ENCODE measurements at regions not wholly inside any gene's neighbourhood (a gene's known extent, or its start where the extent isn't known, plus 50 kb on each side); places are given as distances from the start of the nearest gene placed in this dataset.

- no peak overlapping the region for H3K4me3 ChIP-seq (ENCODE audit: low read depth, low read length)
- no peaks in the 10 kb centered on the region for H3K27me3 ChIP-seq (ENCODE audit: control insufficient read depth, insufficient read depth, low read length)
- H3K36me3 ChIP-seq (ENCODE audit: control insufficient read depth, insufficient read depth, low read length) = no peaks in the 10 kb centered on the region
- TF ChIP-seq CTCF (IDR thresholded peaks at IDR 0.05; ENCODE audit: insufficient read depth, low read length, poor library complexity, severe bottlenecking) = no peak
- no peak for DNase-seq (ENCODE audit: low read depth)
These were observed 406.1 kb upstream of the PDE3A start for GRCh38 chr12:19962192-19962591.

- H3K4me3 ChIP-seq (ENCODE audit: low read depth, low read length) = no peak overlapping the region
- no peaks in the 10 kb centered on the region for H3K36me3 ChIP-seq (ENCODE audit: control insufficient read depth, insufficient read depth, low read length)
- TF ChIP-seq CTCF (IDR thresholded peaks at IDR 0.05; ENCODE audit: insufficient read depth, low read length, poor library complexity, severe bottlenecking) = no peak
- DNase-seq (ENCODE audit: low read depth) = no peak
- no peaks in the 10 kb centered on the region for H3K27me3 ChIP-seq (ENCODE audit: control insufficient read depth, insufficient read depth, low read length)
These were observed 404.4 kb upstream of the PDE3A start for GRCh38 chr12:19963972-19964371.

- no peak overlapping the region for H3K4me3 ChIP-seq (ENCODE audit: low read depth, low read length)
- no peaks in the 10 kb centered on the region for H3K36me3 ChIP-seq (ENCODE audit: control insufficient read depth, insufficient read depth, low read length)
- TF ChIP-seq CTCF (IDR thresholded peaks at IDR 0.05; ENCODE audit: insufficient read depth, low read length, poor library complexity, severe bottlenecking) = no peak
- no peaks in the 10 kb centered on the region for H3K27me3 ChIP-seq (ENCODE audit: control insufficient read depth, insufficient read depth, low read length)
- DNase-seq (ENCODE audit: low read depth) = no peak
These were observed 403.8 kb upstream of the PDE3A start for GRCh38 chr12:19964549-19964948.

DNA sequence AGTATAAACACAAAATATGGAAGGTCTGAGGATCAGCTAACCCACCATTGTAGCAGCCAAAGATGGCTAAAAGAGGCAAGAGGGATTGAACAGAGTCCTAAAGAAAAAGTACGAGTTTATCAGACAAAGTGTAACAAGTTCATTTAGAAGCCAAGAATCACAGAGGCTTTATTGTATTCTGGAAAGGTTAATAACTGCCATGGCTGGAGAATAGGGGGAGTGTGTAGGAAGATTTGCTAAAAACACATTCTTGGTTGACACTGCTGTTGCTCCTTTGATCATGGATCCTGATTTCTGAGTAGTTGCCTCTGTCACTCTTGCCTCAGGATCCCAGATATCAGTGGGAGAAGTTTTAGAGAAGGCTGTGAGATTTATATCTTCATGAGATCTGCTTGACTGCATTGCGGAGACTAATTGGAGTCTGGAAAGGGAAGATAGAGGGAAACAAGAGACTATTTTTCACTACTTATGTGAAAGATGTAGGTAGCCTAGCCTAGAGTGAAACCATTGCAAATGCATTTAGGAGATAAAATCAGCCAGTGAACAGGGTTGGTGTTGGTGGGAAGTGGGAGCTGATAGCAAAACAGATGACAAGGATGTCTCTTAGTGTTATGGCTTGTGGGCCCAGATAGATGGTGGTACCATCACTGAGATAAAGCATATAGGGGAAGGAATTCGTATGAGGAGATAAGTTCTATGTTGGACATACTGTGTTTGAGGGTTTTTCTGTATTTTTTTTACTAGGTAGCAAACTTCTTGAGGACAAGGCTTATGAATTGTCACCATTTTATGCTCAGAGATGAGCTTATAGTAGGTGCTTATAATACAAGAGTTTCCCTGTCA, 402.9 kb upstream of the PDE3A start:
- TF ChIP-seq CTCF (IDR thresholded peaks at IDR 0.05; ENCODE audit: insufficient read depth, low read length, poor library complexity, severe bottlenecking) = no peak
- DNase-seq (ENCODE audit: low read depth) = no peak
- H3K27me3 ChIP-seq (ENCODE audit: control insufficient read depth, insufficient read depth, low read length) = no peaks in the 10 kb centered on the region
- no peaks in the 10 kb centered on the region for H3K36me3 ChIP-seq (ENCODE audit: control insufficient read depth, insufficient read depth, low read length)
- H3K4me3 ChIP-seq (ENCODE audit: low read depth, low read length) = no peak overlapping the region

GRCh38 chr12:19967001-19967400, 401.3 kb upstream of the PDE3A start:
- TF ChIP-seq CTCF (IDR thresholded peaks at IDR 0.05; ENCODE audit: insufficient read depth, low read length, poor library complexity, severe bottlenecking) = no peak
- H3K4me3 ChIP-seq (ENCODE audit: low read depth, low read length) = no peak overlapping the region
- H3K27me3 ChIP-seq (ENCODE audit: control insufficient read depth, insufficient read depth, low read length) = no peaks in the 10 kb centered on the region
- DNase-seq (ENCODE audit: low read depth) = no peak
- no peaks in the 10 kb centered on the region for H3K36me3 ChIP-seq (ENCODE audit: control insufficient read depth, insufficient read depth, low read length)

GRCh38 chr12:19967431-19967830, 400.9 kb upstream of the PDE3A start:
- no peak overlapping the region for H3K4me3 ChIP-seq (ENCODE audit: low read depth, low read length)
- no peak for TF ChIP-seq CTCF (IDR thresholded peaks at IDR 0.05; ENCODE audit: insufficient read depth, low read length, poor library complexity, severe bottlenecking)
- DNase-seq (ENCODE audit: low read depth) = peak; percentile 87
- no peaks in the 10 kb centered on the region for H3K27me3 ChIP-seq (ENCODE audit: control insufficient read depth, insufficient read depth, low read length)
- H3K36me3 ChIP-seq (ENCODE audit: control insufficient read depth, insufficient read depth, low read length) = no peaks in the 10 kb centered on the region

Data from kidney epithelial cell (primary cell).